A673 (cell line): ENCODE measurements at regions not wholly inside any gene's neighbourhood (a gene's known extent, or its start where the extent isn't known, plus 50 kb on each side); places are given as distances from the start of the nearest gene placed in this dataset.

Source experiments
- BruUV-seq: library from RNA; stranded (reverse); fragments of 400-500 nt; replicated peaks from 2 replicates; lab custom pipeline; 2021; lab: Mats Ljungman, UMichigan
- CTCF ChIA-PET: fragments of 300-600 bp; sonication (Branson Sonifier 250); formaldehyde crosslinking; loops from one replicate; lab custom pipeline; 2022; ENCODE audit warnings: antibody characterized with exemption; lab: Charles Lee
- POLR2A ChIA-PET: fragments of 300-600 bp; sonication (Branson Sonifier 250); formaldehyde crosslinking; loops from one replicate; lab custom pipeline; 2022; ENCODE audit warnings: antibody characterized with exemption; ENCODE audit not compliant: low non-redundant PET; lab: Charles Lee
- DNase-seq: peaks from one replicate; pipeline ENCODE4 v3.0.0-alpha.2; 2015; ENCODE audit warnings: low spot score
- H3K27ac ChIP-seq: fragments of 200-600 bp; sonication (generic); 2 replicates; pipeline ENCODE4 v1.5.1; 2016; ENCODE audit warnings: mixed run types, low read depth, mild to moderate bottlenecking, mixed read lengths, antibody characterized with exemption, low read length; ENCODE audit not compliant: poor library complexity, severe bottlenecking
- H3K27me3 ChIP-seq: fragments of 200-600 bp; sonication (generic); replicated peaks from 2 replicates; pipeline ENCODE4 v1.6.1; 2017; ENCODE audit warnings: mixed run types, low read depth, mild to moderate bottlenecking, mixed read lengths, antibody characterized with exemption, low read length; ENCODE audit not compliant: insufficient read depth, poor library complexity
- H3K36me3 ChIP-seq: fragments of 200-600 bp; sonication (generic); 2 replicates; pipeline ENCODE4 v1.6.1; 2016; ENCODE audit warnings: mixed run types, mild to moderate bottlenecking, mixed read lengths, antibody characterized with exemption, low read length; ENCODE audit not compliant: insufficient read depth, poor library complexity, severe bottlenecking
- H3K4me1 ChIP-seq: fragments of 200-600 bp; sonication (generic); 2 replicates; pipeline ENCODE4 v1.6.1; 2017; ENCODE audit warnings: mixed run types, mild to moderate bottlenecking, mixed read lengths, antibody characterized with exemption, low read length; ENCODE audit not compliant: insufficient read depth, poor library complexity, severe bottlenecking
- H3K4me3 ChIP-seq: fragments of 200-600 bp; sonication (generic); 2 replicates; pipeline ENCODE4 v1.5.1; 2016; ENCODE audit warnings: low read depth, mixed run types, mild to moderate bottlenecking, mixed read lengths, low read length; ENCODE audit not compliant: poor library complexity, severe bottlenecking
- H3K9me3 ChIP-seq: fragments of 200-600 bp; sonication (generic); 2 replicates; pipeline ENCODE4 v1.6.1; 2016; ENCODE audit warnings: mixed run types, low read depth, mild to moderate bottlenecking, mixed read lengths, antibody characterized with exemption, low read length; ENCODE audit not compliant: poor library complexity, severe bottlenecking
- CTCF ChIP-seq: fragments of 300-800, 200-600 bp; sonication (generic); conservative IDR thresholded peaks from 2 replicates; pipeline ENCODE4 v1.5.1; 2017; ENCODE audit warnings: low read depth, mild to moderate bottlenecking, antibody characterized with exemption, low read length, moderate library complexity, mixed read lengths
- EZH2 ChIP-seq: fragments of 200-600 bp; sonication (generic); IDR thresholded peaks from 2 replicates; pipeline ENCODE4 v1.6.1; 2017; ENCODE audit warnings: borderline replicate concordance, low read depth, mild to moderate bottlenecking, mixed read lengths, antibody characterized with exemption, low read length; ENCODE audit not compliant: poor library complexity, severe bottlenecking
- intact Hi-C: fragments of 100-400 bp; cut with micrococcal nuclease; formaldehyde crosslinking; loops from one replicate; pipeline ENCODE4 v1.10.0; 2022; ENCODE audit not compliant: unreplicated experiment

GRCh38 chr21:39005502-39005787 is 177.8 kb downstream of the PSMG1 start:
- BruUV-seq, result no TSS peak
- Histone ChIP-seq H3K4me3 (no peak overlapping the region), H3K27ac (no peak overlapping the region), H3K36me3 (no peaks in the 10 kb centered on the region), H3K27me3 (peaks cover 2% of the 10 kb centered on the region), H3K4me1 (no peaks in the 10 kb centered on the region), H3K9me3 (no peaks in the 10 kb centered on the region)
- POLR2A ChIA-PET, result no interaction called here
- TF ChIP-seq CTCF, result no peak
- no peak for TF ChIP-seq EZH2
- no peak for DNase-seq
- intact Hi-C loops, result no loop called here
- CTCF ChIA-PET, result no interaction called here

GRCh38 chr21:39004634-39005501 is 178.4 kb downstream of the PSMG1 start:
- intact Hi-C loops, result no loop called here
- CTCF ChIA-PET, result no interaction called here
- H3K36me3 ChIP-seq, result no peaks in the 10 kb centered on the region
- POLR2A ChIA-PET, result no interaction called here
- no TSS peak for BruUV-seq
- H3K27me3 ChIP-seq, result peaks cover 2% of the 10 kb centered on the region
- no peak for DNase-seq
- H3K4me1 ChIP-seq, result no peaks in the 10 kb centered on the region
- H3K27ac ChIP-seq, result no peak overlapping the region
- no peaks in the 10 kb centered on the region for H3K9me3 ChIP-seq
- no peak overlapping the region for H3K4me3 ChIP-seq
- TF ChIP-seq CTCF (no peak), EZH2 (no peak)

- H3K4me3 ChIP-seq, result no peak overlapping the region
- no peak for DNase-seq
- no peak overlapping the region for H3K27ac ChIP-seq
These were observed 179.1 kb downstream of the PSMG1 start for GRCh38 chr21:39003982-39004633.

More at GRCh38 chr21:39003982-39004633, 179.1 kb downstream of the PSMG1 start:
- no TSS peak for BruUV-seq
- ChIA-PET CTCF (no interaction called here), POLR2A (no interaction called here)
- no peaks in the 10 kb centered on the region for H3K9me3 ChIP-seq
- intact Hi-C loops, result no loop called here
- peaks cover 2% of the 10 kb centered on the region for H3K27me3 ChIP-seq
- no peak for TF ChIP-seq EZH2
- TF ChIP-seq CTCF, result no peak
- H3K36me3 ChIP-seq, result no peaks in the 10 kb centered on the region
- no peaks in the 10 kb centered on the region for H3K4me1 ChIP-seq
